ENCODE measurements at regions not wholly inside any gene's neighbourhood (a gene's known extent, or its start where the extent isn't known, plus 50 kb on each side); places are given as distances from the start of the nearest gene placed in this dataset.
"Not testable (repeated sequence)": the region's sequence is repeated elsewhere in the genome, so short reads cannot be mapped to it uniquely, and the experiment has no call there.

DNA sequence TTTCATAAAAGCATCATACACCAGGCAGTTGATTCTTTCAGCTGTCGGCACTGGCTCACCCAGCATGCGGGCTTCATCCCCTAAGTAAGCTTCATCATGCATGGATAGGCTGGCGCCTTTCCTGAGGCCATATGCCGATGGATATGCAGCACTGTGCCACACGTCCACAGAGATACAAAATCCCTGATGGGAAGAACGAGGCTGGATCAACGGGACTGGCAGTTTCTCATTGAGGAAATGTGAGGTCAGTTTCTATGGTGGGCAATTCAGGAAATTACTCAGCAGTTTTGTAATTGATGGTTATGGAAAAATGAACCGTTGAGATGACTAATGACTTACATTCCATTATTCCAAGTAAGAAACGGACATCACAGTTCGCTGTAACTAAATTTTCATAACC, 453.8 kb downstream of the TMEM121 start:
- Mint-ChIP-seq H3K4me1 (peaks cover 34% of the 10 kb centered on the region), H3K36me3 (peaks cover 16% of the 10 kb centered on the region), H3K27ac (peak overlapping the region; percentile 23), H3K4me3 (peak overlapping the region; percentile 18), H3K9me3 (peaks cover 4% of the 10 kb centered on the region), H3K27me3 (no peaks in the 10 kb centered on the region)
- no peak for DNase-seq

DNA sequence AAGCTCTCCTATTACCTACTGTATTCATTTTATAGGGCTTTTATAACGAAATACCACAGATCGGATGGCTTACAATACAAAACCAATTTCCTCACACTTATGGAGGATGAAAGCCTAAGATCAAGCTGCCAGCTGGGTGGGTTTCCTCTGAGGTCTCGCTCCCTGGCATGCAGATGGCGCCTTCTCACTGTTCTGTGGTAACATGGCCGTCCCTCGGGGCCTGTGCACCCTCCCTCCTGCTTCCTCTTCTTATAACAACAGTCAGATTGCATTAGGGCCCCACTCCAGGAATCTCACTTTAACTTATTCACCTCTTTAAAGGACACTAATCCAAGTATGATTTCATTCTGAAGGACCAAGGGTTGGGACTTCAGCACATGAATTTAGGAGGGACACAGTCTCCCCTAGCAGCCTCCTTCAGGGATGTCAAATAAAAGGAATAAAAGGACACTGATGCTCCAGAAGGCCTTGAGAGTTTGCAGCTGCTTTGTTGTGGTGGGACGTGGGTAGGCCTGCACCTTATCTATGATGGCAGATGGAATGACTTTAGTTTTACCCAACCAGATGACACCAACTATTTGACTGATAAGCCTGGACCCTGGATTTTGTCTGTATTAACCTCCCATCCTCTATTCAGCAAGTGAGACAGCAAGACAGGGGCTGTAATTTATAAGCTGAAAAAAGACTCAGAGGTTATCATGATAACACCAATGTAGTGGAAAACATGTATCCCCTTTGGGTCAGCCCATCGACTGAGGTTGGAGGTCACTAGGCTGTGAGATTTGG, 455.3 kb downstream of the TMEM121 start:
- H3K9me3 Mint-ChIP-seq, H3K27me3 Mint-ChIP-seq, H3K4me3 Mint-ChIP-seq, DNase-seq: not testable (repeated sequence)
- Mint-ChIP-seq H3K4me1 (peaks cover 40% of the 10 kb centered on the region), H3K27ac (peak overlapping the region; percentile 67), H3K36me3 (peaks cover 16% of the 10 kb centered on the region)

DNA sequence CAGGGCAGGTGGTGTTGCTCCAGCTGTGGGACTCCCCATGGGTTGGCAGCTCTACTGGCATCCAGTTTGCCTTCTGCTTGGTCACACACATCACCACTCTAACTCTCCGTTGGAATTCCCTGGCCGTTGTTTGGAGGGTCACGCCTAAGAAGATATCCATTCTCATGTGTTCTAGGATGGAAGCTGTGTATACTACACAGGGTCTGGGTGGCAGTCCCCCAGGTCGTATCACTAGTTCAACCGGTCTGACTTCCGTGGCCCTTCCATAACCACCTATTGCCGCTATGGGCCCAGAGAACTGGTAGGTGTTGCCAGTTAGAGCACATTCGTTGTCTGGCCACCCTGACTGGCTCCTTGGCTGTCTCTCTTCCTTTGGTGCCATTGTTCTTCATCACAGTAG, 456.3 kb downstream of the TMEM121 start:
- H3K4me3 Mint-ChIP-seq = no peak overlapping the region
- no peaks in the 10 kb centered on the region for H3K27me3 Mint-ChIP-seq
- peaks cover 16% of the 10 kb centered on the region for H3K36me3 Mint-ChIP-seq
- no peak overlapping the region for H3K27ac Mint-ChIP-seq
- H3K9me3 Mint-ChIP-seq = peaks cover 4% of the 10 kb centered on the region
- no peak for DNase-seq
- H3K4me1 Mint-ChIP-seq = peaks cover 48% of the 10 kb centered on the region

DNA sequence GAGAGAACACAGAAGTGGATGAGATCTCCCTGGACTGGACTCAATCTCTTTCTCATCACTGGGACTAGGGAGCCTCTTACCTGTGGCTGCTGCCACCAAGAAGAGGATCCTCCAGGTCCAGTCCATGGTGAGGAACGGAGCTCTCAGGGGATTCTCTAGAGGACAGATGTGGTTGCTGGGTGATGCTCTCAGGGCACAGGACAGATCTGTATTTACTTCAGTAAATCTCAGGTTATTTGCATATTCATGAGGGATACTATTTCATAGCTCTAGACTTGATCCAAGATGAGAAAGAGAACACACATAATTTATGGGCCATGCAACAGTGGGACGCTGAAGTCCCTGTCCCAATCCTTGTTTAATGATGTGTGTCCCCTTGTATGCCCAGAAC, 460.5 kb downstream of the TMEM121 start:
- Mint-ChIP-seq H3K9me3 (no peaks in the 10 kb centered on the region), H3K4me1 (peaks cover 50% of the 10 kb centered on the region), H3K27me3 (peaks cover 4% of the 10 kb centered on the region), H3K4me3 (peak overlapping the region; percentile 52), H3K36me3 (peaks cover 3% of the 10 kb centered on the region), H3K27ac (peak overlapping the region; percentile 67)
- no peak for DNase-seq

GRCh38 chr14:105987563-105987962, 461.2 kb downstream of the TMEM121 start:
- H3K27me3 Mint-ChIP-seq = peaks cover 5% of the 10 kb centered on the region
- H3K4me1 Mint-ChIP-seq = peaks cover 48% of the 10 kb centered on the region
- no peaks in the 10 kb centered on the region for H3K36me3 Mint-ChIP-seq
- no peak for DNase-seq
- H3K4me3 Mint-ChIP-seq = peak overlapping the region; percentile 23
- no peaks in the 10 kb centered on the region for H3K9me3 Mint-ChIP-seq
- H3K27ac Mint-ChIP-seq = peak overlapping the region; percentile 44

GRCh38 chr14:105989566-105990302, 463.4 kb downstream of the TMEM121 start:
- H3K27me3 Mint-ChIP-seq = peaks cover 5% of the 10 kb centered on the region
- peaks cover 62% of the 10 kb centered on the region for H3K4me1 Mint-ChIP-seq
- no peaks in the 10 kb centered on the region for H3K36me3 Mint-ChIP-seq
- DNase-seq = peak; percentile 56
- no peak overlapping the region for H3K4me3 Mint-ChIP-seq
- peak overlapping the region; percentile 68 for H3K27ac Mint-ChIP-seq
- no peaks in the 10 kb centered on the region for H3K9me3 Mint-ChIP-seq

- H3K4me1 Mint-ChIP-seq = peaks cover 61% of the 10 kb centered on the region
- not testable (repeated sequence) for H3K4me3 Mint-ChIP-seq, H3K27me3 Mint-ChIP-seq, DNase-seq, H3K9me3 Mint-ChIP-seq, H3K36me3 Mint-ChIP-seq, H3K27ac Mint-ChIP-seq
Observed at GRCh38 chr14:105991677-105992076, 465.3 kb downstream of the TMEM121 start.

- no peaks in the 10 kb centered on the region for H3K36me3 Mint-ChIP-seq
- no peaks in the 10 kb centered on the region for H3K9me3 Mint-ChIP-seq
- no peak overlapping the region for H3K4me3 Mint-ChIP-seq
- H3K27ac Mint-ChIP-seq = no peak overlapping the region
- no peak for DNase-seq
- peaks cover 52% of the 10 kb centered on the region for H3K4me1 Mint-ChIP-seq
- peaks cover 5% of the 10 kb centered on the region for H3K27me3 Mint-ChIP-seq
Observed at GRCh38 chr14:105993814-105994213, 467.4 kb downstream of the TMEM121 start.

DNA sequence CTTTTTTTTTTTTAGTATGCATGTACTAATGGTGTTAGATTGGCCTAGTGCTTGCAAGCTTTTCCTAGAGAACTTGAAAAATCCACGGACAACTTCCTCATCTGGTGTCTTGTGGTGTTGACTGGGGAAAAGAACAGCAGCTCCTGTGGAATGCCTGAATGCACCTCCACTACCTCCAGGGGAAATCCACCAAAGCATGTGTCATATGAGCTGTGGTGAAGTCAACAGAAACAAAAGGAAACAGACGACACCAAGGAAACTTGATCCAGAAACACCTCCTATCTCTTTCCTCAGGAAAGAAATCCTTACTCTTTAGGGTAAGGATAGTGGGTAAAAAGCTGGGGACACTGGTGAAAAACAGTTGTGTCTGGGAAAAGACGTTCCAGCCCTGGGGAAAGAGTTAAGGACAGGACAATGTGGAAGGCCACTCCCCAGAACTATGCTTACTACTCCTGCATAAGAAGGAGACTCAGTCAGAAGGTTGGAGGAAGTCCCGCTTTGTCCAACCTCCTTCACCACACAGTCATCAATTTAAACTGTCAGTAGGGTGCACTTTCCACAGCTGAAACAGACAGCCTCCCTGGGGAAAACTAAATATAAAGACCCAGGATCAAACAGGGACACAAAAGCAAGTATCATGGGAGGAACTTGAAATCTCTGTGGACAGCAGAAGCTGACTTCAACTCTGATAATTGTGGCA, 468.8 kb downstream of the TMEM121 start:
- H3K27me3 Mint-ChIP-seq, H3K27ac Mint-ChIP-seq, DNase-seq, H3K9me3 Mint-ChIP-seq, H3K36me3 Mint-ChIP-seq, H3K4me3 Mint-ChIP-seq: not testable (repeated sequence)
- H3K4me1 Mint-ChIP-seq = peaks cover 46% of the 10 kb centered on the region

- not testable (repeated sequence) for H3K36me3 Mint-ChIP-seq, H3K27me3 Mint-ChIP-seq, DNase-seq, H3K9me3 Mint-ChIP-seq
- H3K4me3 Mint-ChIP-seq = peak overlapping the region; percentile 37
- peak overlapping the region; percentile 74 for H3K27ac Mint-ChIP-seq
- H3K4me1 Mint-ChIP-seq = peaks cover 47% of the 10 kb centered on the region
Observed at GRCh38 chr14:105998597-105998996, 472.2 kb downstream of the TMEM121 start.

- peak; percentile 87 for DNase-seq
- Mint-ChIP-seq H3K36me3 (no peaks in the 10 kb centered on the region), H3K4me1 (peaks cover 39% of the 10 kb centered on the region), H3K4me3 (peak overlapping the region; percentile 4), H3K27me3 (no peaks in the 10 kb centered on the region), H3K9me3 (no peaks in the 10 kb centered on the region), H3K27ac (peak overlapping the region; percentile 70)
Observed at GRCh38 chr14:105999361-106000028, 473.1 kb downstream of the TMEM121 start.

DNA sequence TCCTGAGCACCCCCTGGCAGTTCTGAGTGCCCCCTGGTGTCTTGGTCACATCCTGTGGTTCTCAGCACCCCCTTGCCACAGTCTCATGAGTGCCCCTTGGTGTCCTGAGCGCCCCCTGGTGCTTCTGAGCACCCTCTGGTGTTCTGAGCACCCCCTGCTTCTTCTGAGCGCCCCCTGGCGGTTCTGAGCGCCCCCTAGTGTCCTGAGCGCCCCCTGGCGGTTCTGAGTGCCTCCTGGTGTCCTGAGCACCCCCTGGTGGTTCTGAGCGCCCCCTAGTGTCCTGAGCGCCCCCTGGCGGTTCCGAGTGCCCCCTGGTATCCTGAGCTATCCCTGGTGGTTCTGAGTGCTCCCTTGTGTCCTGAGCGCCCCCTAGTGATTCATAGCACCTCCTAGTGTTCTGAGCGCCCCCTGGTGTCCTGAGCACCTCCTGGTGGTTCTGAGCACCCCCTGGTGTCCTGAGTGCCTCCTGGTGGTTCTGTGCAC, 473.7 kb downstream of the TMEM121 start:
- not testable (repeated sequence) for H3K4me3 Mint-ChIP-seq, H3K36me3 Mint-ChIP-seq, H3K9me3 Mint-ChIP-seq, H3K27me3 Mint-ChIP-seq
- Mint-ChIP-seq H3K4me1 (peaks cover 38% of the 10 kb centered on the region), H3K27ac (peak overlapping the region; percentile 70)
- peak; percentile 74 for DNase-seq

DNA sequence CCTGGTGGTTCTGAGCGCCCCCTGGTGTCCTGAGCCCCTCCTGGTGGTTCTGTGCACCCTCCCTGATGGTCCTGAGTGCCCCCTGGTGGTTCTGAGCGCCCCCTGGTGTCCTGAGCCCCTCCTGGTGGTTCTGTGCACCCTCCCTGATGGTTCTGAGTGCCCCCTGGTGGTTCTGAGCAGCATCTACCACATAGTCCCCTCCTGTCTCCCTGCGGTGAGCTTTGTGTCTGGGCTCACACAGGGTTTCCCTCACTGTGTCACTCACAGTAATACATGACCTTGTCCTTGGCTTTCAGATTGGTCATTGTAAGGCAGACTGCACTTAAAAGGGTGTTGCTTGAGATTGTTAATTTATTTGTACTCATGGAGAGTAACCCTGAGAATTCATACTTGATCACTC, 474.9 kb downstream of the TMEM121 start:
- not testable (repeated sequence) for H3K9me3 Mint-ChIP-seq, H3K27ac Mint-ChIP-seq, H3K27me3 Mint-ChIP-seq, H3K4me3 Mint-ChIP-seq, H3K36me3 Mint-ChIP-seq
- H3K4me1 Mint-ChIP-seq = peaks cover 45% of the 10 kb centered on the region
- peak; percentile 50 for DNase-seq

DNA sequence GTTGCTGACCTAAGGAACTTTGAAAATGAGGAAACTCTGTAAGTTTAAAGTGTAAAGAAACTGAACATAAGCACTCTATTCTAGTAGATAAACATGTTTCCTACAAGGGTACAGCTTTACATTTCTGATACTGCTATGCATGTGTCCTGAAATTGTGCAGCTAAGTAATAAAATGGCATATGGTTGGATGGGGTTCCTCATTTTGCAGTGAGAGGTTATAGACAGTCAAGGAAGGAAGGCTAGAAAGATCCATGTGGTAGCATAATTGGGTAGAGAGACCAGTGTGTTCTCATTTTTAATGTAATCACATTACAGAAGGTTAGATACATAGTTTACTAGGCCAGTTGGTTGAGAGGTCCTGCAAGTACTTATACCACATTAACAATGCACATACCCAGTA, 477.0 kb downstream of the TMEM121 start:
- Mint-ChIP-seq H3K4me3 (no peak overlapping the region), H3K36me3 (peaks cover 2% of the 10 kb centered on the region), H3K27me3 (no peaks in the 10 kb centered on the region), H3K27ac (no peak overlapping the region), H3K4me1 (peaks cover 41% of the 10 kb centered on the region), H3K9me3 (no peaks in the 10 kb centered on the region)
- DNase-seq = no peak

Data from activated naive CD8-positive, alpha-beta T cell treated with anti-CD3 and anti-CD28 coated beads for 36 hours (primary cell).